Heart right ventricle (tissue), 16 donors: ENCODE measurements at regions not wholly inside any gene's neighbourhood (a gene's known extent, or its start where the extent isn't known, plus 50 kb on each side); places are given as distances from the start of the nearest gene placed in this dataset.
A peak's percentile ranks its signal among the peaks of the same experiment; 100 is the strongest.

ENCODE experiments used
- ATAC-seq, 8 donors: fragments of 200-7000 bp; cut with Tn5 transposase; one replicate each; pipeline ENCODE4 v1.9.1; 2020; ENCODE audit warnings: mild to moderate bottlenecking in 8 of 8, moderate library complexity in 8 of 8, moderate number of reproducible peaks in 1 of 8
- DNase-seq, 2 donors: peaks; one replicate each; pipeline ENCODE4 v3.0.0-alpha.2; 2020
- H3K27ac ChIP-seq, 10 donors: fragments of 200-600 bp; sonication (generic) in 2 of 10; one replicate each; pipeline versions ENCODE4 v1.5.0 to v1.8.0; 2020 to 2022; ENCODE audit warnings: mild to moderate bottlenecking in 3 of 10
- H3K27me3 ChIP-seq, 7 donors: fragments of 200-600 bp; one replicate each; pipeline ENCODE4 v1.8.0; 2021 to 2022; ENCODE audit warnings: mild to moderate bottlenecking in 2 of 7
- H3K36me3 ChIP-seq, 9 donors: fragments of 200-600 bp; sonication (generic) in 1 of 9; one replicate each; pipeline versions ENCODE4 v1.5.0 to v1.8.0; 2020 to 2022; ENCODE audit warnings: mild to moderate bottlenecking in 2 of 9
- H3K4me1 ChIP-seq, 9 donors: fragments of 200-600 bp; sonication (generic) in 1 of 9; one replicate each; pipeline versions ENCODE4 v1.5.0 to v1.8.0; 2020 to 2022; ENCODE audit warnings: mild to moderate bottlenecking in 4 of 9
- H3K4me3 ChIP-seq, 10 donors: fragments of 200-600 bp; sonication (generic) in 2 of 10; one replicate each; pipeline versions ENCODE4 v1.5.0 to v1.8.0; 2020 to 2022; ENCODE audit warnings: mild to moderate bottlenecking in 7 of 10, moderate library complexity in 2 of 10
- H3K9me3 ChIP-seq, 11 donors: fragments of 200-600 bp in 10 of 11; sonication (generic) in 2 of 11; one replicate each; pipeline versions ENCODE4 v1.5.0 to v1.8.0; 2013 to 2022; ENCODE audit warnings: mild to moderate bottlenecking in 2 of 11, control low read depth in 1 of 11, moderate library complexity in 1 of 11
- WGBS, 2 donors: extraction: QIAGEN DNeasy Blood & Tissue Kit; methylation state at CpG; one replicate each; pipeline ENCODE4 v1.1.7; 2013; ENCODE audit warnings: inconsistent platforms in 1 of 2; 5-methylcytosine and 5-hydroxymethylcytosine counted together
- intact Hi-C, 10 donors: fragments of 100-400 bp; cut with DNase I; formaldehyde crosslinking; loops; one replicate each; pipeline versions ENCODE4 v1.11.1 to v1.14.2; 2022
- TF ChIP-seq, protein P1 (sequence below), 9 donors: fragments of 200-600 bp; sonication (generic) in 2 of 9; IDR thresholded peaks; one replicate each; pipeline versions ENCODE4 v1.5.0 to v1.8.0; 2021 to 2022; ENCODE audit warnings: antibody characterized with exemption in 9 of 9, mild to moderate bottlenecking in 5 of 9, moderate library complexity in 1 of 9
- donor health status: Arrhythmogenic right ventricular cardiomyopathy.
- donor health status: ischemic (EF 13 %, LVEDD 7.1; RV severe dilation, severe dysfunction).
- donor health status: healthy with polysubstance abuse.
- donor health status: DM: no; HTN: yes; CAD: no.
- donor health status: DM: no; HTN: no; CAD: no.
- donor health status: ischemic (EF 25% LVEDD 6.9; RV normal size, moderate dysfunction).
- donor health status: ischemic (EF 25% LVEDD 5.7; RV mildly dilated, moderate dysfunction).
- donor health status: healthy.
- donor health status: DM: yes; HTN: yes; CAD: no.
- donor health status: Ischemic cardiomyopathy.
- donor health status: ischemic (EF 35%, LVEDD 5.7; RV mildly dilated, moderate dysfunction).
- donor health status: nonischemic (EF 11% LVEDD 7.7; RV severe dilation, severe dysfunction).
- donor health status: DM: yes; HTN: yes; CAD: no.
- donor health status: PGD.
- donor health status: ischemic (EF 29% LVEDD 5.4; RV normal size, mild dysfunction).
- donor health status: nonischemic (EF 23%, LVEDD 6.1; RV moderate dilation, normal function).

DNA sequence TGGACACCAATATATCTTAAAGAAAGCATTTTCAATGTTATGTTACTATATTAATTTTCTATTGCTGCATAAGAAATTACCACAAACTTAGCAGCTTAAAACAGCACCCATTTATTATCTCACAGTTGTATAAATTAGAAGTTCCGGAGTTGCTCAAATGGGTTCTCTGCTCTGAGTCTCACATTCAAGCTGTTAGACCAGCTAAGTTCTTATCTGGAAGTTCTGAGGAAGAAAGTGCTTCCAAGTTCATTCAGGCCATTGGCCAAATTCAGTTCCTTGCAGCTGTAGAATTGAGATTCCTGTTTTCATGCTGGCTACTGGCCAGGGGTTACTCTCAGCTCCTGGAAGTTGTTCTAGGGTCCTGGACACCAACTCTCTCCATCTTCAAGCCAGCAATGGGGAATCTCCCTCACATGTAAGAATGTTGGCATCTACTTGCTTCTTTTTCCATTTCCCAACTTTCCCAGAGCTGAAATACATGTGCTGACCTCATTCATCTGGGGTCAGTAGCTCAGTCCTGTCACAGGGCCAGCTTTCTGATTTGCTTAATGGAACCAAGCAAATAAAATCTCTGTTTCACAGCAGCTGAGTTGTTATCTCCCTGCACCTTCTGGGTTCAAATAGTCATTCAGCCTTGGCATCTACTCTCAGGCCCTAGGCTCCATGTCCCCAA is 99.6 kb upstream of the INTU start:
- intact Hi-C loops: loop anchor here in 2 of 10 donors (10.0 kb wide), 2 partner anchors 338 to 348 kb away; no protein-coding TSS in a partner anchor
- 18 to 23% methylated on average over 1 of the region's 1 CpG for WGBS, 2 donors
- ATAC-seq: peak; percentile 85 to 99 (median 96)

DNA sequence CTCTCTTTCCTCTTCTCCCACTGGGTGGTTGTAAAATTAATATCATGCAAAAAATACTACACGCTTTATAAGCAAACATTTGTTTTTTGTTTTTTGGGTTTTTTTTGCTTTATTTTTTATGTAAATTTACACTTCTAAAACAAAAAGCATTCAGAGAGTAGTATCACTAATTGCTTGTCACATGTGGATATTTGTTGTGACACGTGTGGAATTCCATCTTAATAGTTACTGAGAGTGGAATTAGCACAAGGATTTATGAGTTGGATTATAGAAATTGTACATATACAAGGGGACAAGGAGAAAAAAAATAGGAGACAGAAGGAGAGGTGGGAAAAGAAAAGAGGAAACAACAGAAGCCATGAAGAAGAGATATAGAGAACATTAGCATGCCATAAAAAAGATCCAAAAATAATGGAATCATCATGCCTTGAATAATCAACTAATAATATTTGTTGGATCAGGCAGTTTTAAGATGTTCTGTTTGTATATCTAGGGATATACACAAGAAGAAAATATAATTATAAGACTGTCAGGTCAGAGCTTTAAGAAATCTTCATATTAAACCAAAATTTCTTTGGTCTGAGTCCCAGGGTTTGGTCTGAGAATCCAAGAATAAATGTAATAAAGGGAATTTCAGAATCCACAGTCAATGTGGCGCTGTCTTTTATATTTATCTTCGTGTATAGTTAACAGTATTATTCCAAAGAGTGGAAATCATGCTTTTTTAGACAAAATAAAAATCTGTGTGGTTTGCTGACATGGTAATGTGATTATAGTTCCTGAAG is 98.5 kb upstream of the INTU start:
- peaks cover 0 to 9% (median 0%) of the 10 kb centered on the region in 11 donors for H3K9me3 ChIP-seq
- no peaks in the 10 kb centered on the region for H3K27me3 ChIP-seq
- 89% methylated on average over 4 of the region's 4 CpGs for WGBS, 2 donors
- no peak overlapping the region for H3K4me3 ChIP-seq
- DNase-seq: no peak
- ATAC-seq: no peak
- peak overlapping the region in 2 of 10 donors; percentile 13 to 48 for H3K27ac ChIP-seq
- intact Hi-C loops: loop anchor here in 2 of 10 donors (10.0 kb wide), 2 partner anchors 339 to 349 kb away; no protein-coding TSS in a partner anchor
- H3K4me1 ChIP-seq: peaks cover 0 to 22% (median 11%) of the 10 kb centered on the region in 9 donors
- no peaks in the 10 kb centered on the region for H3K36me3 ChIP-seq
- TF ChIP-seq, protein P1, sequence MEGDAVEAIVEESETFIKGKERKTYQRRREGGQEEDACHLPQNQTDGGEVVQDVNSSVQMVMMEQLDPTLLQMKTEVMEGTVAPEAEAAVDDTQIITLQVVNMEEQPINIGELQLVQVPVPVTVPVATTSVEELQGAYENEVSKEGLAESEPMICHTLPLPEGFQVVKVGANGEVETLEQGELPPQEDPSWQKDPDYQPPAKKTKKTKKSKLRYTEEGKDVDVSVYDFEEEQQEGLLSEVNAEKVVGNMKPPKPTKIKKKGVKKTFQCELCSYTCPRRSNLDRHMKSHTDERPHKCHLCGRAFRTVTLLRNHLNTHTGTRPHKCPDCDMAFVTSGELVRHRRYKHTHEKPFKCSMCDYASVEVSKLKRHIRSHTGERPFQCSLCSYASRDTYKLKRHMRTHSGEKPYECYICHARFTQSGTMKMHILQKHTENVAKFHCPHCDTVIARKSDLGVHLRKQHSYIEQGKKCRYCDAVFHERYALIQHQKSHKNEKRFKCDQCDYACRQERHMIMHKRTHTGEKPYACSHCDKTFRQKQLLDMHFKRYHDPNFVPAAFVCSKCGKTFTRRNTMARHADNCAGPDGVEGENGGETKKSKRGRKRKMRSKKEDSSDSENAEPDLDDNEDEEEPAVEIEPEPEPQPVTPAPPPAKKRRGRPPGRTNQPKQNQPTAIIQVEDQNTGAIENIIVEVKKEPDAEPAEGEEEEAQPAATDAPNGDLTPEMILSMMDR (IDR thresholded peaks at IDR 0.05): no peak

More for the DNA sequence above, 99.6 kb upstream of the INTU start:
- TF ChIP-seq, protein P1 (IDR thresholded peaks at IDR 0.05): no peak
- DNase-seq: peak; percentile 24 to 90
- Histone ChIP-seq H3K9me3 (peaks cover 0 to 9% (median 0%) of the 10 kb centered on the region in 11 donors), H3K27ac (peak overlapping the region in 4 of 10 donors; percentile 13 to 48 (median 24)), H3K4me3 (no peak overlapping the region), H3K27me3 (no peaks in the 10 kb centered on the region), H3K4me1 (peaks cover 0 to 32% (median 11%) of the 10 kb centered on the region in 9 donors), H3K36me3 (no peaks in the 10 kb centered on the region)

DNA sequence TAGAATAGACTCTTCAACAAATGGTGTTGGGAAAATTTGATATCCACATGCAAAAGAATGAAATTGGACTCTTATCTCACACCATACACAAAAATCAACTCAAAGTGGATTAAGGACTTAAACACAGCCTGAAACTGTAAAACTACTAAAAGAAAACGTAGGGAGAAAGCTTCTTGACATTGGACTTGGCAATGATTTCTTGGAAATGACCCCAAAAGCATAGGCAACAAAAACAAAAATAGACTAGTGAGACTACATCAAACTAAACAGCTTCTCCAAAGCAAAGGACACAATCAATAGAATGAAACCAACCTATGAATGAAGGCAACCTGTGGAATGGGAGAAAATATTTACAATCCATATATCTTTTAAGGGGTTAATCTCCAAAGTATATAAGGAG is 94.7 kb upstream of the INTU start:
- Histone ChIP-seq H3K36me3 (no peaks in the 10 kb centered on the region), H3K27ac (no peak overlapping the region), H3K4me1 (peaks cover 0 to 14% (median 4%) of the 10 kb centered on the region in 9 donors), H3K4me3 (no peak overlapping the region), H3K9me3 (no peaks in the 10 kb centered on the region), H3K27me3 (no peaks in the 10 kb centered on the region)
- ATAC-seq (no peak), DNase-seq (no peak)
- WGBS, 2 donors: 32 to 48% methylated on average over 1 of the region's 1 CpG
- TF ChIP-seq, protein P1 (IDR thresholded peaks at IDR 0.05): no peak
- intact Hi-C loops: loop anchor here in 2 of 10 donors (10.0 kb wide), 2 partner anchors 343 to 353 kb away; no protein-coding TSS in a partner anchor

DNA sequence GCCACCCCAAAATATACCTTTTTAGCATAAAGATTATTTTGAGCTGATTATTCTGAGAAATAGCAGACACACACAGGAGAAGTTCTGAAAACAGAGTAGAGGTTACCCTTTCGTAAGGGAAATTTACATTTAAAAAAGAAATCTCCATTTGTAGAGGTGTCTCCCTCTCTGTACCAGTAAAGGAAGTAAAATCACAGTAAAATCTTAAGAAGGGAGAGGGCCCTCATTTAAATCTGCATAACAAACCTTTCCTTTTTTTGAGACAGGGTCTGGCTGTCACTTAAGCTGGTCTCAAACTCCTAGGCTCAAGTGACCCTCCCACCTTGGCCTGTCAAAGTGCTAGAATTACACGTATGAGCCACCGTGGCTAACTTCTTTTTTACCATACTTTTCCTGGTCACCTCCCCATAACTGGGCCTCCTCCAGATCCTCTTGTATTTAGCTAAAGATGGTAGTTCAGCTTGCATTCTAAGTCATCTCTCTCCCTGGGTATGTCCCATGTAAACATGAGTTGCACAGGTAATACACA is 92.2 kb upstream of the INTU start:
- H3K27me3 ChIP-seq: no peaks in the 10 kb centered on the region
- peaks cover 0 to 5% (median 0%) of the 10 kb centered on the region in 9 donors for H3K4me1 ChIP-seq
- peaks cover 0 to 4% (median 0%) of the 10 kb centered on the region in 11 donors for H3K9me3 ChIP-seq
- intact Hi-C loops: no loop called here
- H3K36me3 ChIP-seq: no peaks in the 10 kb centered on the region
- ATAC-seq (no peak), DNase-seq (no peak)
- TF ChIP-seq, protein P1 (IDR thresholded peaks at IDR 0.05): no peak
- H3K27ac ChIP-seq: no peak overlapping the region
- 67 to 76% methylated on average over 3 of the region's 3 CpGs for WGBS, 2 donors
- no peak overlapping the region for H3K4me3 ChIP-seq
